GM12878 (cell line): ENCODE measurements at regions not wholly inside any gene's neighbourhood (a gene's known extent, or its start where the extent isn't known, plus 50 kb on each side); places are given as distances from the start of the nearest gene placed in this dataset.

Experiments
- ATAC-seq: fragments of 200-7000 bp; cut with Tn5 transposase; 3 replicates; pipeline ENCODE4 v1.9.1; 2020; ENCODE audit warnings: mild to moderate bottlenecking, moderate library complexity
- BruUV-seq: library from RNA; stranded (reverse); fragments of 400-500 nt; replicated peaks from 2 replicates; lab custom pipeline; 2021; lab: Mats Ljungman, UMichigan
- CTCF ChIA-PET: fragments of 300-600 bp; sonication (Branson Sonifier 250); formaldehyde crosslinking; extraction: SDS; loops from one replicate; lab custom pipeline; 2021; ENCODE audit warnings: inconsistent platforms; lab: Yijun Ruan, JAX
- POLR2A ChIA-PET: fragments of 350-600 bp; formaldehyde crosslinking; extraction: SDS; loops from one replicate; lab custom pipeline; 2021; ENCODE audit warnings: inconsistent platforms; lab: Charles Lee
- RAD21 ChIA-PET: fragments of 300-600 bp; sonication (Branson Sonifier 250); formaldehyde crosslinking; loops from one replicate; lab custom pipeline; 2023; ENCODE audit warnings: antibody characterized with exemption; ENCODE audit not compliant: unreplicated experiment; lab: Charles Lee
- SMC1A ChIA-PET: fragments of 300-600 bp; sonication (Branson Sonifier 250); formaldehyde crosslinking; loops from one replicate; lab custom pipeline; 2023; ENCODE audit not compliant: unreplicated experiment, uncharacterized antibody; lab: Charles Lee
- DNase-seq: peaks from one replicate; pipeline ENCODE4 v3.0.0-alpha.2; 2011; ENCODE audit warnings: low read depth, low spot score
- FAIRE-seq: peaks from 3 replicates; lab custom pipeline; 2011; peaks lifted over from hg19 to GRCh38; lab: Jason Lieb, UNC
- H2AFZ ChIP-seq: 2 replicates; pipeline ENCODE4 v1.6.0; 2011; ENCODE audit warnings: low read depth, low read length, control low read depth; ENCODE audit not compliant: control insufficient read depth
- H3K27ac ChIP-seq: 2 replicates; pipeline ENCODE4 v1.5.1; 2011; ENCODE audit warnings: control low read depth; ENCODE audit not compliant: control insufficient read depth, insufficient read depth
- H3K27me3 ChIP-seq, 2 experiments: replicated peaks in 1 of 2; 2 replicates each; pipeline versions ENCODE4 v1.6.0 to v1.6.1; 2011; ENCODE audit warnings: low read length in 1 of 2; ENCODE audit not compliant: control insufficient read depth in 2 of 2, insufficient read depth in 2 of 2
- H3K36me3 ChIP-seq, 2 experiments: 2 replicates each; pipeline ENCODE4 v1.5.1; 2011; ENCODE audit warnings: low read length in 1 of 2; ENCODE audit not compliant: control insufficient read depth in 2 of 2, insufficient read depth in 2 of 2
- H3K4me1 ChIP-seq: 2 replicates; pipeline ENCODE4 v1.6.1; 2011; ENCODE audit warnings: mild to moderate bottlenecking, low read length, moderate library complexity, mixed read lengths; ENCODE audit not compliant: control insufficient read depth, insufficient read depth
- H3K4me2 ChIP-seq: 2 replicates; pipeline ENCODE4 v1.6.0; 2011; ENCODE audit warnings: control low read depth; ENCODE audit not compliant: control insufficient read depth, insufficient read depth
- H3K4me3 ChIP-seq: fragments of 200-600 bp; sonication (generic); 2 replicates; pipeline ENCODE4 v1.5.1; 2016
- H3K79me2 ChIP-seq: 2 replicates; pipeline ENCODE4 v1.6.0; 2011; ENCODE audit warnings: low read length; ENCODE audit not compliant: control insufficient read depth, insufficient read depth
- H3K9ac ChIP-seq: 2 replicates; pipeline ENCODE4 v1.8.0; 2011; ENCODE audit warnings: low read length, control low read depth, mixed read lengths; ENCODE audit not compliant: control insufficient read depth, insufficient read depth
- H3K9me3 ChIP-seq: replicated peaks from 3 replicates; pipeline ENCODE4 v1.5.1; 2011; ENCODE audit warnings: mild to moderate bottlenecking, low read length; ENCODE audit not compliant: control insufficient read depth, insufficient read depth
- H4K20me1 ChIP-seq: 2 replicates; pipeline ENCODE4 v1.6.0; 2011; ENCODE audit not compliant: control insufficient read depth, insufficient read depth
- BHLHE40 ChIP-seq, 2 experiments: fragments of 450-650 bp in 1 of 2; IDR thresholded peaks; 2 replicates each; pipeline ENCODE4 v1.6.1; 2011 to 2017; ENCODE audit warnings: low read depth in 2 of 2, borderline replicate concordance in 1 of 2, improper control_type of control experiment in 1 of 2, low read length in 1 of 2, mild to moderate bottlenecking in 1 of 2
- CHD1 ChIP-seq: IDR thresholded peaks from 2 replicates; pipeline ENCODE4 v1.6.1; 2012; ENCODE audit warnings: low read depth, low read length, improper control_type of control experiment
- CHD4 ChIP-seq: fragments of 200-600 bp; sonication (generic); IDR thresholded peaks from 2 replicates; pipeline ENCODE4 v1.6.1; 2016; ENCODE audit warnings: mild to moderate bottlenecking
- CUX1 ChIP-seq: IDR thresholded peaks from 2 replicates; pipeline ENCODE4 v1.6.1; 2012; ENCODE audit warnings: improper control_type of control experiment, low read depth, low read length; ENCODE audit not compliant: insufficient replicate concordance
- E2F4 ChIP-seq: IDR thresholded peaks from 2 replicates; pipeline ENCODE4 v1.6.1; 2012; ENCODE audit warnings: low read depth, low read length, improper control_type of control experiment
- EZH2 ChIP-seq: IDR thresholded peaks from 2 replicates; pipeline ENCODE4 v1.6.1; 2012; ENCODE audit warnings: low read depth, mild to moderate bottlenecking, control low read depth, inconsistent platforms, low read length, borderline replicate concordance; ENCODE audit not compliant: control insufficient read depth
- GATAD2B ChIP-seq: fragments of 450-650 bp; conservative IDR thresholded peaks from 2 replicates; pipeline ENCODE4 v1.6.1; 2017; ENCODE audit warnings: low read depth, mild to moderate bottlenecking, moderate library complexity
- IRF4 ChIP-seq: IDR thresholded peaks from 2 replicates; pipeline ENCODE4 v1.6.1; 2011; ENCODE audit warnings: low read depth, low read length
- NKRF ChIP-seq: fragments of 450-650 bp; conservative IDR thresholded peaks from 2 replicates; pipeline ENCODE4 v1.6.1; 2017; ENCODE audit warnings: mild to moderate bottlenecking, moderate library complexity
- STAT1 ChIP-seq: fragments of 450-650 bp; conservative IDR thresholded peaks from 2 replicates; pipeline ENCODE4 v1.6.1; 2014; ENCODE audit warnings: antibody characterized with exemption, mild to moderate bottlenecking
- ZNF687 ChIP-seq: fragments of 450-650 bp; IDR thresholded peaks from 2 replicates; pipeline ENCODE4 v1.6.1; 2017; ENCODE audit warnings: mild to moderate bottlenecking, moderate library complexity
- WGBS: methylation state at CpG from one replicate; pipeline ENCODE4 v1.1.6; 2016; ENCODE audit warnings: low lambda C conversion rate; ENCODE audit not compliant: insufficient replicate concordance, insufficient coverage; ENCODE audit errors: missing lambda C conversion rate; 5-methylcytosine and 5-hydroxymethylcytosine counted together
- in situ Hi-C: fragments of 300-500 bp; cut with MboI; formaldehyde crosslinking; loops from 9 replicates; pipeline ENCODE4 v1.14.3; 2018; ENCODE audit warnings: mixed read lengths
- intact Hi-C: fragments of 100-400 bp; cut with micrococcal nuclease; formaldehyde crosslinking; loops from one replicate; pipeline ENCODE4 v1.14.2; 2022; ENCODE audit not compliant: unreplicated experiment

- TF ChIP-seq ZNF687: no peak
These were observed 400.8 kb upstream of the SUCLG2 start (continued) for GRCh38 chr3:68055215-68055614.

GRCh38 chr3:68049776-68050175 lies 395.4 kb upstream of the SUCLG2 start:
- DNase-seq (no peak), ATAC-seq (no peak), FAIRE-seq (no peak)
- POLR2A ChIA-PET: no interaction called here
- Histone ChIP-seq H3K9me3 (no peaks in the 10 kb centered on the region), H4K20me1 (no peaks in the 10 kb centered on the region), H3K4me3 (no peak overlapping the region), H3K79me2 (no peaks in the 10 kb centered on the region), H3K4me2 (no peak overlapping the region), H3K27me3 (no peaks in the 10 kb centered on the region), H2AFZ (no peak overlapping the region), H3K4me1 (no peaks in the 10 kb centered on the region), H3K36me3 (no peaks in the 10 kb centered on the region), H3K9ac (no peak overlapping the region), H3K27ac (no peak overlapping the region)
- no TSS peak for BruUV-seq
- intact Hi-C loops (no loop called here), in situ Hi-C loops (no loop called here)
- WGBS: 10% methylated on average over 3 of the region's 3 CpGs
- RAD21 ChIA-PET: no interaction called here
- SMC1A ChIA-PET: no interaction called here
- CTCF ChIA-PET: no interaction called here
- TF ChIP-seq IRF4: no peak
- TF ChIP-seq EZH2: no peak
- TF ChIP-seq NKRF: no peak
- TF ChIP-seq CHD4: no peak
- no peak for TF ChIP-seq CUX1
- TF ChIP-seq BHLHE40 (IDR thresholded peaks at IDR 0.05; ENCODE audit: borderline replicate concordance in 1 of 2, low read depth in 2 of 2, low read length in 1 of 2): no peak
- TF ChIP-seq GATAD2B: no peak
- TF ChIP-seq CHD1: no peak
- no peak for TF ChIP-seq STAT1
- no peak for TF ChIP-seq E2F4
